Calu3 (cell line): ENCODE measurements at regions not wholly inside any gene's neighbourhood (a gene's known extent, or its start where the extent isn't known, plus 50 kb on each side); places are given as distances from the start of the nearest gene placed in this dataset.

ENCODE experiments used
- BruUV-seq: library from RNA; stranded (reverse); fragments of 400-500 nt; replicated peaks from 2 replicates; lab custom pipeline; 2021; lab: Mats Ljungman, UMichigan
- CTCF ChIA-PET: fragments of 300-600 bp; sonication (Branson Sonifier 250); formaldehyde crosslinking; loops from one replicate; lab custom pipeline; 2022; ENCODE audit warnings: antibody characterized with exemption; lab: Charles Lee
- DNase-seq: peaks from one replicate; pipeline ENCODE4 v3.0.0; 2022
- H3K27ac Mint-ChIP-seq: one replicate; pipeline ENCODE4 v1.8.0; 2022; ENCODE audit warnings: mixed read lengths; ENCODE audit not compliant: unreplicated experiment
- H3K27me3 Mint-ChIP-seq: one replicate; pipeline ENCODE4 v1.8.0; 2022; ENCODE audit warnings: mixed read lengths; ENCODE audit not compliant: unreplicated experiment
- H3K36me3 Mint-ChIP-seq: one replicate; pipeline ENCODE4 v1.8.0; 2022; ENCODE audit warnings: mild to moderate bottlenecking, moderate library complexity, mixed read lengths; ENCODE audit not compliant: insufficient read depth, unreplicated experiment
- H3K4me1 Mint-ChIP-seq: one replicate; pipeline ENCODE4 v1.8.0; 2022; ENCODE audit warnings: mild to moderate bottlenecking, low read depth, mixed read lengths; ENCODE audit not compliant: unreplicated experiment
- H3K4me3 Mint-ChIP-seq: one replicate; pipeline ENCODE4 v1.8.0; 2022; ENCODE audit warnings: mild to moderate bottlenecking, low read depth, moderate library complexity, mixed read lengths; ENCODE audit not compliant: unreplicated experiment
- H3K9me3 Mint-ChIP-seq: one replicate; pipeline ENCODE4 v1.8.0; 2022; ENCODE audit warnings: low read depth, mixed read lengths; ENCODE audit not compliant: unreplicated experiment
- CTCF ChIP-seq: fragments of 200-600 bp; IDR thresholded peaks from one replicate; pipeline ENCODE4 v1.8.0; 2022; ENCODE audit warnings: antibody characterized with exemption; ENCODE audit not compliant: unreplicated experiment
- intact Hi-C: fragments of 100-400 bp; cut with micrococcal nuclease; formaldehyde crosslinking; loops from one replicate; pipeline ENCODE4 v1.10.0; 2022; ENCODE audit not compliant: unreplicated experiment

GRCh38 chr2:64245631-64246030, 101.4 kb upstream of the PELI1 start:
- intact Hi-C loops = no loop called here
- H3K27me3 Mint-ChIP-seq = no peaks in the 10 kb centered on the region
- BruUV-seq = no TSS peak
- no peak for DNase-seq
- H3K36me3 Mint-ChIP-seq = no peaks in the 10 kb centered on the region
- H3K4me3 Mint-ChIP-seq = no peak overlapping the region
- H3K27ac Mint-ChIP-seq = no peak overlapping the region
- H3K9me3 Mint-ChIP-seq = no peaks in the 10 kb centered on the region
- TF ChIP-seq CTCF = no peak
- CTCF ChIA-PET = no interaction called here
- H3K4me1 Mint-ChIP-seq = peaks cover 7% of the 10 kb centered on the region

GRCh38 chr2:64246962-64247361, 102.7 kb upstream of the PELI1 start:
- DNase-seq = no peak
- intact Hi-C loops = no loop called here
- Mint-ChIP-seq H3K9me3 (no peaks in the 10 kb centered on the region), H3K4me1 (peaks cover 7% of the 10 kb centered on the region), H3K27me3 (no peaks in the 10 kb centered on the region), H3K27ac (no peak overlapping the region), H3K36me3 (no peaks in the 10 kb centered on the region), H3K4me3 (no peak overlapping the region)
- no TSS peak for BruUV-seq
- no peak for TF ChIP-seq CTCF
- CTCF ChIA-PET = no interaction called here

- no peak for DNase-seq
- H3K9me3 Mint-ChIP-seq = no peaks in the 10 kb centered on the region
- H3K27me3 Mint-ChIP-seq = no peaks in the 10 kb centered on the region
- H3K27ac Mint-ChIP-seq = no peak overlapping the region
- H3K4me3 Mint-ChIP-seq = no peak overlapping the region
- CTCF ChIA-PET = no interaction called here
- no peaks in the 10 kb centered on the region for H3K4me1 Mint-ChIP-seq
- no TSS peak for BruUV-seq
- H3K36me3 Mint-ChIP-seq = no peaks in the 10 kb centered on the region
- intact Hi-C loops = no loop called here
- TF ChIP-seq CTCF = no peak
Measured at GRCh38 chr2:64249426-64249825, 105.2 kb upstream of the PELI1 start.

- H3K27ac Mint-ChIP-seq = no peak overlapping the region
- DNase-seq = no peak
- no TSS peak for BruUV-seq
- no peak for TF ChIP-seq CTCF
- intact Hi-C loops = no loop called here
- no peaks in the 10 kb centered on the region for H3K27me3 Mint-ChIP-seq
- CTCF ChIA-PET = no interaction called here
- H3K4me3 Mint-ChIP-seq = no peak overlapping the region
- no peaks in the 10 kb centered on the region for H3K36me3 Mint-ChIP-seq
- H3K9me3 Mint-ChIP-seq = no peaks in the 10 kb centered on the region
- H3K4me1 Mint-ChIP-seq = no peaks in the 10 kb centered on the region
Measured at GRCh38 chr2:64250063-64250462, 105.8 kb upstream of the PELI1 start.
